ENCODE measurements at regions not wholly inside any gene's neighbourhood (a gene's known extent, or its start where the extent isn't known, plus 50 kb on each side); places are given as distances from the start of the nearest gene placed in this dataset.

- POLR2A ChIA-PET = no interaction called here
- TF ChIP-seq CTCF (IDR thresholded peaks at IDR 0.05; ENCODE audit: insufficient read depth, low read depth, low read length) = no peak
- Histone ChIP-seq H3K36me3 (ENCODE audit: control insufficient read depth, insufficient read depth, low read length) (no peaks in the 10 kb centered on the region), H3K4me3 (ENCODE audit: low read depth, low read length) (no peak overlapping the region), H3K27me3 (ENCODE audit: control insufficient read depth, insufficient read depth, low read length) (no peaks in the 10 kb centered on the region)
- DNase-seq (ENCODE audit: low read depth) = no peak
- CTCF ChIA-PET = no interaction called here
Measured at GRCh38 chr11:82546661-82547557, 186.8 kb downstream of the FAM181B start.

GRCh38 chr11:82539669-82540068 lies 194.0 kb downstream of the FAM181B start:
- H3K27me3 ChIP-seq (ENCODE audit: control insufficient read depth, insufficient read depth, low read length) = no peaks in the 10 kb centered on the region
- POLR2A ChIA-PET = no interaction called here
- CTCF ChIA-PET = no interaction called here
- no peak for DNase-seq (ENCODE audit: low read depth)
- TF ChIP-seq CTCF (IDR thresholded peaks at IDR 0.05; ENCODE audit: insufficient read depth, low read depth, low read length) = no peak
- no peak overlapping the region for H3K4me3 ChIP-seq (ENCODE audit: low read depth, low read length)
- no peaks in the 10 kb centered on the region for H3K36me3 ChIP-seq (ENCODE audit: control insufficient read depth, insufficient read depth, low read length)

GRCh38 chr11:82536706-82537105 lies 197.0 kb downstream of the FAM181B start:
- Histone ChIP-seq H3K27me3 (ENCODE audit: control insufficient read depth, insufficient read depth, low read length) (no peaks in the 10 kb centered on the region), H3K4me3 (ENCODE audit: low read depth, low read length) (no peak overlapping the region), H3K36me3 (ENCODE audit: control insufficient read depth, insufficient read depth, low read length) (no peaks in the 10 kb centered on the region)
- CTCF ChIA-PET = no interaction called here
- POLR2A ChIA-PET = no interaction called here
- no peak for DNase-seq (ENCODE audit: low read depth)
- no peak for TF ChIP-seq CTCF (IDR thresholded peaks at IDR 0.05; ENCODE audit: insufficient read depth, low read depth, low read length)

- Histone ChIP-seq H3K4me3 (ENCODE audit: low read depth, low read length) (no peak overlapping the region), H3K36me3 (ENCODE audit: control insufficient read depth, insufficient read depth, low read length) (no peaks in the 10 kb centered on the region), H3K27me3 (ENCODE audit: control insufficient read depth, insufficient read depth, low read length) (no peaks in the 10 kb centered on the region)
- ChIA-PET CTCF (no interaction called here), POLR2A (no interaction called here)
- no peak for TF ChIP-seq CTCF (IDR thresholded peaks at IDR 0.05; ENCODE audit: insufficient read depth, low read depth, low read length)
- DNase-seq (ENCODE audit: low read depth) = no peak
Measured at GRCh38 chr11:82533628-82534327, 199.9 kb downstream of the FAM181B start.

GRCh38 chr11:82529936-82530335 lies 203.7 kb downstream of the FAM181B start:
- ChIA-PET POLR2A (no interaction called here), CTCF (no interaction called here)
- H3K36me3 ChIP-seq (ENCODE audit: control insufficient read depth, insufficient read depth, low read length) = no peaks in the 10 kb centered on the region
- no peak overlapping the region for H3K4me3 ChIP-seq (ENCODE audit: low read depth, low read length)
- H3K27me3 ChIP-seq (ENCODE audit: control insufficient read depth, insufficient read depth, low read length) = no peaks in the 10 kb centered on the region
- DNase-seq (ENCODE audit: low read depth) = no peak
- TF ChIP-seq CTCF (IDR thresholded peaks at IDR 0.05; ENCODE audit: insufficient read depth, low read depth, low read length) = no peak
